Prostate gland (tissue), 2 donors: ENCODE measurements at regions not wholly inside any gene's neighbourhood (a gene's known extent, or its start where the extent isn't known, plus 50 kb on each side); places are given as distances from the start of the nearest gene placed in this dataset.

Experiments used
- DNase-seq: peaks from one replicate; pipeline ENCODE4 v3.0.0-alpha.2; 2019; ENCODE audit warnings: low spot score
- H3K27ac ChIP-seq, 2 donors: fragments of 200-600 bp; sonication (generic); 2 replicates each; pipeline ENCODE4 v1.5.1; 2017 to 2019
- H3K27me3 ChIP-seq: fragments of 200-600 bp; sonication (generic); replicated peaks from 2 replicates; pipeline ENCODE4 v1.5.1; 2019; ENCODE audit not compliant: insufficient read depth
- H3K36me3 ChIP-seq, 2 donors: fragments of 200-600 bp; sonication (generic); 1 replicate in 1 of 2; 2 replicates in 1 of 2; pipeline versions ENCODE4 v1.5.1 to v1.8.1; 2017 to 2019
- H3K4me1 ChIP-seq: fragments of 200-600 bp; sonication (generic); replicated peaks from 2 replicates; pipeline ENCODE4 v1.5.1; 2019
- H3K4me3 ChIP-seq, 2 donors: fragments of 200-600 bp; sonication (generic); 2 replicates each; pipeline ENCODE4 v1.5.1; 2017 to 2019
- H3K9me3 ChIP-seq: fragments of 200-600 bp; sonication (generic); 2 replicates; pipeline ENCODE4 v1.5.1; 2017
- POLR2A ChIP-seq: fragments of 450-650 bp; IDR thresholded peaks from one replicate; pipeline ENCODE4 v1.6.1; 2016; ENCODE audit warnings: antibody characterized with exemption, mild to moderate bottlenecking
- POLR2AphosphoS5 ChIP-seq: sonication (generic); formaldehyde crosslinking; IDR thresholded peaks from one replicate; pipeline ENCODE4 v1.6.1; 2017; ENCODE audit warnings: antibody characterized with exemption
- WGBS: methylation state at CpG from one replicate; pipeline ENCODE4 v1.1.5; 2018; 5-methylcytosine and 5-hydroxymethylcytosine counted together
- intact Hi-C: fragments of 100-400 bp; cut with DNase I; formaldehyde crosslinking; loops from one replicate; pipeline ENCODE4 v1.14.2; 2022
- TF ChIP-seq, protein P1 (sequence below), 4 experiments: fragments of 200-600 bp in 2 of 4; fragments of 450-650 bp in 2 of 4; sonication (generic) in 2 of 4; IDR thresholded peaks; 1 replicate in 3 of 4; 2 replicates in 1 of 4; pipeline ENCODE4 v1.5.1; 2016 to 2019; ENCODE audit warnings: antibody characterized with exemption in 4 of 4, mild to moderate bottlenecking in 2 of 4, moderate library complexity in 2 of 4

DNA sequence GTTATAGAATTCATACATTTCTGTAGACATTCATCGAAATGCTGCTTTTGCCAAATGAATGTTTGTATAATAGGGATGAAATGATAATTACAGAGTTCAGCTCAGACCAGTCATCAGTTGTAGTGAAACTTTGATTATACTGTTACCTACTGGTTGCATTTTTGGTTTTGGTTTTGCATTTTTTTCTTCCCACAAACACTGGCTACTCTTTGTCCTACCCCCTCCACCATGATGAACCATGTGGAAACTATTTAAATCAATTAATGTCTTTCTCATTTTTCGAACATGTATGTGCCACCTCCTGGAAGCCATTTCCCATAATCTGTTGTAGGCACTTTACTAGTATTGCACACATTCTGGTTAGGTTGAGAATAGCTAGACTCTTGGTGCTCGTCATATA, 75.3 kb upstream of the MTNR1B start:
- WGBS = 80% methylated on average over 3 of the region's 3 CpGs
- no peaks in the 10 kb centered on the region for H3K27me3 ChIP-seq
- TF ChIP-seq, protein P1, sequence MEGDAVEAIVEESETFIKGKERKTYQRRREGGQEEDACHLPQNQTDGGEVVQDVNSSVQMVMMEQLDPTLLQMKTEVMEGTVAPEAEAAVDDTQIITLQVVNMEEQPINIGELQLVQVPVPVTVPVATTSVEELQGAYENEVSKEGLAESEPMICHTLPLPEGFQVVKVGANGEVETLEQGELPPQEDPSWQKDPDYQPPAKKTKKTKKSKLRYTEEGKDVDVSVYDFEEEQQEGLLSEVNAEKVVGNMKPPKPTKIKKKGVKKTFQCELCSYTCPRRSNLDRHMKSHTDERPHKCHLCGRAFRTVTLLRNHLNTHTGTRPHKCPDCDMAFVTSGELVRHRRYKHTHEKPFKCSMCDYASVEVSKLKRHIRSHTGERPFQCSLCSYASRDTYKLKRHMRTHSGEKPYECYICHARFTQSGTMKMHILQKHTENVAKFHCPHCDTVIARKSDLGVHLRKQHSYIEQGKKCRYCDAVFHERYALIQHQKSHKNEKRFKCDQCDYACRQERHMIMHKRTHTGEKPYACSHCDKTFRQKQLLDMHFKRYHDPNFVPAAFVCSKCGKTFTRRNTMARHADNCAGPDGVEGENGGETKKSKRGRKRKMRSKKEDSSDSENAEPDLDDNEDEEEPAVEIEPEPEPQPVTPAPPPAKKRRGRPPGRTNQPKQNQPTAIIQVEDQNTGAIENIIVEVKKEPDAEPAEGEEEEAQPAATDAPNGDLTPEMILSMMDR (IDR thresholded peaks at IDR 0.05) = no peak
- TF ChIP-seq POLR2A (no peak), POLR2AphosphoS5 (no peak)
- DNase-seq = no peak
- H3K9me3 ChIP-seq = no peaks in the 10 kb centered on the region
- no peaks in the 10 kb centered on the region for H3K4me1 ChIP-seq
- H3K36me3 ChIP-seq = no peaks in the 10 kb centered on the region
- intact Hi-C loops = no loop called here
- no peak overlapping the region for H3K27ac ChIP-seq
- no peak overlapping the region for H3K4me3 ChIP-seq

DNA sequence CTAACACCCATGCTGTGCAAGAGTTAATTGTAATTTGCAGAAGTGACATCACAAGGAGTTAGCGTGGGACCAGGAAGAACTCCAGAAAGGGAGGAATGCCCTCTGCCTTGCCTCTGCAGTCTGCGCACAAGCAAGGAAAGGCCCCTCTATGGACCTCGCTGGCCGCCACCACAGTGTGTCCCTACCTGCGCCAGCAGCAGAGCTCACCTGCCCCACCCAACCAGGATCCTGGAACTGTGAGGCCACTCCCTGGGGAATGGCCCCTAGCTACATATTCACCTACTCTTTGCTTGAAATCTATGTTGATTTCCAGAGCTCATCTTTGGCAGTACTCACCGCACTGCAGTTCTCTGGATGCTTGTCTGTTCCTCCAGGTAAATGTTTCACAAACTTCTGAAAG, 72.0 kb upstream of the MTNR1B start:
- H3K4me3 ChIP-seq = no peak overlapping the region
- no peaks in the 10 kb centered on the region for H3K4me1 ChIP-seq
- no peaks in the 10 kb centered on the region for H3K9me3 ChIP-seq
- H3K27me3 ChIP-seq = no peaks in the 10 kb centered on the region
- 87% methylated on average over 6 of the region's 6 CpGs for WGBS
- no peak for DNase-seq
- H3K36me3 ChIP-seq = no peaks in the 10 kb centered on the region
- intact Hi-C loops = no loop called here
- TF ChIP-seq POLR2A (no peak), POLR2AphosphoS5 (no peak)
- TF ChIP-seq, protein P1 (IDR thresholded peaks at IDR 0.05) = no peak
- H3K27ac ChIP-seq = no peak overlapping the region

DNA sequence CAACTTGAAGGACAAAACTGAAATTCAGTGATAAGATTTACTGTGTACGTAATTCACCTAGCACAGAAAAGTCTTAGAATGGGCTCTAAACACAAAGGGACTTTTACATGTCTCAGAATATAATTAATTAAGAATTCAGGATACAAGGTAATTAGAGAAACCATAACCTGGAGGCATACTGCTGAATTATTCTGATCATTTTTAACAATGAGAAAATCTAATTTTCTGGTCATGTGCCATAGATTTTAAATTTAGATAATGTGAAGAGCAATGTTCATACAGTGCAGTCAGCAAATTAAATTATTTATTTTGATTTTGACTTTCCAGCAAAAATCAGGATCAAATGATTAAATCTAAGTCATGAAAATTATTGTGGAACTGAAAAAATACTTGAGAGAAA, 67.0 kb upstream of the MTNR1B start:
- WGBS = 91% methylated on average over 1 of the region's 1 CpG
- no peaks in the 10 kb centered on the region for H3K36me3 ChIP-seq
- H3K9me3 ChIP-seq = no peaks in the 10 kb centered on the region
- no peak overlapping the region for H3K27ac ChIP-seq
- no peak overlapping the region for H3K4me3 ChIP-seq
- H3K27me3 ChIP-seq = no peaks in the 10 kb centered on the region
- no peak for TF ChIP-seq POLR2A
- no peak for TF ChIP-seq POLR2AphosphoS5
- TF ChIP-seq, protein P1 (IDR thresholded peaks at IDR 0.05) = no peak
- no peaks in the 10 kb centered on the region for H3K4me1 ChIP-seq
- DNase-seq = no peak
- intact Hi-C loops = no loop called here

- H3K27me3 ChIP-seq = no peaks in the 10 kb centered on the region
- 68% methylated on average over 4 of the region's 4 CpGs for WGBS
- no peaks in the 10 kb centered on the region for H3K9me3 ChIP-seq
- no peak overlapping the region for H3K27ac ChIP-seq
- H3K4me3 ChIP-seq = no peak overlapping the region
- no peaks in the 10 kb centered on the region for H3K4me1 ChIP-seq
- H3K36me3 ChIP-seq = no peaks in the 10 kb centered on the region
- TF ChIP-seq POLR2AphosphoS5 = no peak
- no peak for TF ChIP-seq POLR2A
- TF ChIP-seq, protein P1 (IDR thresholded peaks at IDR 0.05) = no peak
- intact Hi-C loops = no loop called here
- DNase-seq = no peak
Observed at GRCh38 chr11:92907671-92908070, 61.8 kb upstream of the MTNR1B start.

DNA sequence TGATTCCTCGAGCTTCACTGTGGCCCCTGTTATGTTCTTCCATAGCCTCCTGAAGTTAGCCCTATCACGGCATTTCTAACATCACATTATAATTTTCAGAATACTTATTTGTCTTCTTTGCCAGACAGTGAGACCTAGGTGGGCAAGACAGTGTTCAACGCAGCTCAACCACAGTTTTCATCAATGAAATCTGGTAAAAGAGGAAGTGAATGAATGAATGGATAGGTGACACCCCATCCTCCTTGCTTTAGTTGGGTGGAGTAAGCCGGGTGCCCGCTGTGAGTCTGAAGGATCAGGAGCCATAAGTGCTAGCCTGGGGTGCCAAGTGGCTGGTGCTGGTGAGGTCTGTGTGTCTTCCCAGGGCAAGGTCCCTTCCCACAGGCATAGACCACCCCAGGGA, 60.2 kb upstream of the MTNR1B start:
- no peaks in the 10 kb centered on the region for H3K9me3 ChIP-seq
- no peaks in the 10 kb centered on the region for H3K27me3 ChIP-seq
- TF ChIP-seq, protein P1 (IDR thresholded peaks at IDR 0.05) = no peak
- TF ChIP-seq POLR2A = no peak
- TF ChIP-seq POLR2AphosphoS5 = no peak
- no peak overlapping the region for H3K27ac ChIP-seq
- H3K4me3 ChIP-seq = no peak overlapping the region
- intact Hi-C loops = no loop called here
- 94% methylated on average over 5 of the region's 5 CpGs for WGBS
- no peak for DNase-seq
- H3K4me1 ChIP-seq = no peaks in the 10 kb centered on the region
- H3K36me3 ChIP-seq = no peaks in the 10 kb centered on the region
